ENCODE measurements at regions not wholly inside any gene's neighbourhood (a gene's known extent, or its start where the extent isn't known, plus 50 kb on each side); places are given as distances from the start of the nearest gene placed in this dataset.
"Not testable (repeated sequence)": the region's sequence is repeated elsewhere in the genome, so short reads cannot be mapped to it uniquely, and the experiment has no call there.

DNA sequence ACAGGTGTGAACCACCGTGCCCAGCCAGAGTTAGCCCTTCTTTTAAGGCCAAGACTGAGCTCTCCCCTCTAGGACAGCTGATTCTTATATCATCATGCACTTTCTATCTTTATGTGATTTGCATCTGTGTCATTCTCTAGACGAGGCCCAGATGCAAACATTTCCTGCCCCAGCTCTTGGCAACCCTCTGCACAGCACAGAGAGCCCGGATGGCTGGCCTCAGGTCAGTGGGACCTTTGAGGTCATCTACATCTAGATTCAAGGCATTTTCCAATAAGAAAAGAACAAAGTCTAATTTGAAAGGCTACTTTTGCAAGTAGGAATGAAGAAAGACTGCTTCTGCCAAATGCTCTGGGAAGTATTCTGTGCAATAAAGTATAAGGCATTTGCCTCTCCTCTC lies 109.0 kb upstream of the DAB2 start (continued):
- no peak for TF ChIP-seq RCOR1 (IDR thresholded peaks at IDR 0.05; ENCODE audit: low read depth, low read length)

DNA sequence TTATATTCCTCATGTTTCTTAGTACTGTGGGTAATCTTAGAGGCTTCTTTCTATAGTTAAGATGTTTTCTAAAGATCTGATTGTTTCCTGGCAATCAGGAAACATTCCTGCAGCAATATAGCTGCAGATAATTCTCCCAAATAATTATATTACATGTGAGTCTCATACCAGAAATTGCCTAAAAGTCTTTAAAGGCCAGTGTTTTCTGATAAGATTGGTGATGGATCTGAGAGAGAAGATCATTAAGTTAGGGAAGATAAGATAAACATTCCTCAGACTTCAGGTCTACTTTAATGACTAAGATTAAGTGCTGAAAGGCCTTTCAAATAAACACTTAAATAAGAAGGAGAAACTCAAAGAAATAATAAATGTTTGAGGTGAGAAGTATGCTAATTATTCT lies 107.7 kb upstream of the DAB2 start:
- Histone ChIP-seq H3K4me1 (no peaks in the 10 kb centered on the region), H3K4me3 (no peak overlapping the region), H3K9me3 (no peaks in the 10 kb centered on the region), H3K4me2 (no peak overlapping the region), H3K27ac (no peak overlapping the region)
- TF ChIP-seq ATOH8 (CRISPR knock-in tag; IDR thresholded peaks at IDR 0.05; ENCODE audit: low read depth) (no peak), CBX2 (IDR thresholded peaks at IDR 0.05; ENCODE audit: borderline replicate concordance, low read depth) (no peak), HOXA7 (CRISPR knock-in tag; IDR thresholded peaks at IDR 0.05) (no peak), PHF8 (IDR thresholded peaks at IDR 0.05; ENCODE audit: borderline replicate concordance, low read depth) (no peak), HOXB5 (CRISPR knock-in tag; IDR thresholded peaks at IDR 0.05) (no peak), ZFP36 (IDR thresholded peaks at IDR 0.05; ENCODE audit: borderline replicate concordance, partially characterized antibody) (no peak), CHD2 (IDR thresholded peaks at IDR 0.05; ENCODE audit: low read length, partially characterized antibody) (no peak), RCOR1 (IDR thresholded peaks at IDR 0.05; ENCODE audit: low read depth, low read length) (no peak), NR3C1 (IDR thresholded peaks at IDR 0.05) (no peak)
- TF ChIP-seq, protein P1, sequence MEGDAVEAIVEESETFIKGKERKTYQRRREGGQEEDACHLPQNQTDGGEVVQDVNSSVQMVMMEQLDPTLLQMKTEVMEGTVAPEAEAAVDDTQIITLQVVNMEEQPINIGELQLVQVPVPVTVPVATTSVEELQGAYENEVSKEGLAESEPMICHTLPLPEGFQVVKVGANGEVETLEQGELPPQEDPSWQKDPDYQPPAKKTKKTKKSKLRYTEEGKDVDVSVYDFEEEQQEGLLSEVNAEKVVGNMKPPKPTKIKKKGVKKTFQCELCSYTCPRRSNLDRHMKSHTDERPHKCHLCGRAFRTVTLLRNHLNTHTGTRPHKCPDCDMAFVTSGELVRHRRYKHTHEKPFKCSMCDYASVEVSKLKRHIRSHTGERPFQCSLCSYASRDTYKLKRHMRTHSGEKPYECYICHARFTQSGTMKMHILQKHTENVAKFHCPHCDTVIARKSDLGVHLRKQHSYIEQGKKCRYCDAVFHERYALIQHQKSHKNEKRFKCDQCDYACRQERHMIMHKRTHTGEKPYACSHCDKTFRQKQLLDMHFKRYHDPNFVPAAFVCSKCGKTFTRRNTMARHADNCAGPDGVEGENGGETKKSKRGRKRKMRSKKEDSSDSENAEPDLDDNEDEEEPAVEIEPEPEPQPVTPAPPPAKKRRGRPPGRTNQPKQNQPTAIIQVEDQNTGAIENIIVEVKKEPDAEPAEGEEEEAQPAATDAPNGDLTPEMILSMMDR (IDR thresholded peaks at IDR 0.05), result no peak
- no peak for DNase-seq (ENCODE audit: low read depth in 1 of 2, low spot score in 1 of 2)
- POLR2A ChIA-PET, result interaction anchor here (1.2 kb wide), 1 partner anchor 108 kb away, joined by 6 read pairs; the partner anchor contains the start of gene DAB2
- FAIRE-seq, result no peak
- ATAC-seq, result no peak
- CTCF ChIA-PET, result no interaction called here

DNA sequence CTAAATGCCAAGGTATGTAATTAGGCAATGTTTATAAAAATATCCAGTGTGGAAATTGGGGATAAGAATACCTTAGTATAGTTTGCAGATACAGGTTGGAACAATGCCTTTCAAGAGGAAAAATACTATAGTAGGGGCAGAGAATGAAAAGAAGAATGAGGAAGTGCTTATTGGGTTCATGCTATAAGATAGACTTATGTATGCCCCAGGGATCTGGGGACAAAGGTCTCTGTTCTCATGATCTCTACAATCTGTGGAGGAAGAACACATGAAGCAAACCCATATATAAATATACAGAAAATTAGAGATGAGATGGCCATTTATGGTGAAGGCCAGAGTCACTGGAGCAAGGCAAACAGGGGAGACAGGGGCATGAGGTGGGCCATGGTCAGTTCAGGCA lies 106.5 kb upstream of the DAB2 start:
- Histone ChIP-seq H3K4me1 (0 out of 3 replicates have a peak, but pooled peaks cover 3% of the 10 kb centered on the region), H3K4me2 (no peak overlapping the region), H3K27ac (no peak overlapping the region), H3K9me3 (no peaks in the 10 kb centered on the region), H3K4me3 (no peak overlapping the region)
- DNase-seq (ENCODE audit: low read depth in 1 of 2, low spot score in 1 of 2) (no peak), ATAC-seq (no peak), FAIRE-seq (no peak)
- POLR2A ChIA-PET, result no interaction called here
- CTCF ChIA-PET, result no interaction called here
- TF ChIP-seq FOXS1 (CRISPR knock-in tag; IDR thresholded peaks at IDR 0.05) (no peak), E2F6 (IDR thresholded peaks at IDR 0.05; ENCODE audit: borderline replicate concordance, low read depth) (no peak), ATOH8 (CRISPR knock-in tag; IDR thresholded peaks at IDR 0.05; ENCODE audit: low read depth) (no peak)
- TF ChIP-seq, protein P2, sequence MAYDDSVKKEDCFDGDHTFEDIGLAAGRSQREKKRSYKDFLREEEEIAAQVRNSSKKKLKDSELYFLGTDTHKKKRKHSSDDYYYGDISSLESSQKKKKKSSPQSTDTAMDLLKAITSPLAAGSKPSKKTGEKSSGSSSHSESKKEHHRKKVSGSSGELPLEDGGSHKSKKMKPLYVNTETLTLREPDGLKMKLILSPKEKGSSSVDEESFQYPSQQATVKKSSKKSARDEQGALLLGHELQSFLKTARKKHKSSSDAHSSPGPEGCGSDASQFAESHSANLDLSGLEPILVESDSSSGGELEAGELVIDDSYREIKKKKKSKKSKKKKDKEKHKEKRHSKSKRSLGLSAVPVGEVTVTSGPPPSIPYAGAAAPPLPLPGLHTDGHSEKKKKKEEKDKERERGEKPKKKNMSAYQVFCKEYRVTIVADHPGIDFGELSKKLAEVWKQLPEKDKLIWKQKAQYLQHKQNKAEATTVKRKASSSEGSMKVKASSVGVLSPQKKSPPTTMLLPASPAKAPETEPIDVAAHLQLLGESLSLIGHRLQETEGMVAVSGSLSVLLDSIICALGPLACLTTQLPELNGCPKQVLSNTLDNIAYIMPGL (CRISPR knock-in tag; IDR thresholded peaks at IDR 0.05; ENCODE audit: borderline replicate concordance), result no peak

GRCh38 chr5:39526914-39527477 lies 102.2 kb upstream of the DAB2 start:
- 68% methylated on average over 7 of the region's 7 CpGs for WGBS (ENCODE audit: missing lambda C conversion rate)
- DNase-seq (ENCODE audit: low read depth in 1 of 2, low spot score in 1 of 2), result no peak
- FAIRE-seq, result no peak
- no peak overlapping the region for H3K4me3 ChIP-seq
- no peak for ATAC-seq
- TF ChIP-seq HOXB5 (CRISPR knock-in tag; IDR thresholded peaks at IDR 0.05) (no peak), KDM5A (IDR thresholded peaks at IDR 0.05) (no peak)
- CTCF ChIA-PET, result interaction anchor here (0.6 to 2.3 kb wide), 4 partner anchors 10 to 370 kb away, joined by 3 to 6 read pairs (median 4); partner anchors contain the start of gene DAB2
- H3K4me1 ChIP-seq, result 0 out of 3 replicates have a peak, but pooled peaks cover 3% of the 10 kb centered on the region
- H3K27ac ChIP-seq, result peak overlapping the region in 1 of 2 experiments; percentile 27; a peak in 1 of 6 replicates
- H3K4me2 ChIP-seq, result no peak overlapping the region
- H3K9me3 ChIP-seq, result no peaks in the 10 kb centered on the region
- POLR2A ChIA-PET, result no interaction called here

DNA sequence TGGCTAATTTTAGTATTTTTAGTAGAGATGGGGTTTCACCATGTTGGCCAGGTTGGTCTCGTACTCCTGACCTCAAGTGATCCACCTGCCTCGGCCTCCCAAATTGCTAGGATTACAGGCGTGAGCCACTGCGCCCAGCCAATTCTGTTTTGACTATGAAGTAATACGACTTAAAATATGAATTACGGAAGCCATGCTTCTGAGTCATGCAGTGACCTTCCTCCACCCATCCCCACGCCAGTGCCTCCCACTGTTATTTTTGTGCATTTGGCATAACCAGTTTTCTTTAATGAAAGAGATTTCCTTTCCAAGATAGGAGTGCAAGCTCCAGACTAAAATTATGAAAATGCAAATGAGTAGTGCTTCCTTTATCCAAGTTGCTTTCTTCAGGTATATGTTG lies 101.0 kb upstream of the DAB2 start:
- ATAC-seq; H3K4me3 ChIP-seq; H3K4me2 ChIP-seq; FAIRE-seq; H3K4me1 ChIP-seq; H3K9me3 ChIP-seq; H3K27ac ChIP-seq; DNase-seq (ENCODE audit: low read depth in 1 of 2, low spot score in 1 of 2); POLR2A ChIA-PET: not testable (repeated sequence)
- CTCF ChIA-PET, result interaction anchor here (1.1 to 2.3 kb wide), 5 partner anchors 9 to 150 kb away, joined by 3 to 6 read pairs (median 4); partner anchors contain the start of gene DAB2
- WGBS (ENCODE audit: missing lambda C conversion rate), result 90% methylated on average over 7 of the region's 7 CpGs
